GM12878 (cell line): ENCODE measurements at regions not wholly inside any gene's neighbourhood (a gene's known extent, or its start where the extent isn't known, plus 50 kb on each side); places are given as distances from the start of the nearest gene placed in this dataset.

Experiments used
- ATAC-seq: fragments of 200-7000 bp; cut with Tn5 transposase; 3 replicates; pipeline ENCODE4 v1.9.1; 2020; ENCODE audit warnings: mild to moderate bottlenecking, moderate library complexity
- BruUV-seq: library from RNA; stranded (reverse); fragments of 400-500 nt; replicated peaks from 2 replicates; lab custom pipeline; 2021; lab: Mats Ljungman, UMichigan
- CTCF ChIA-PET: fragments of 300-600 bp; sonication (Branson Sonifier 250); formaldehyde crosslinking; extraction: SDS; loops from one replicate; lab custom pipeline; 2021; ENCODE audit warnings: inconsistent platforms; lab: Yijun Ruan, JAX
- POLR2A ChIA-PET: fragments of 350-600 bp; formaldehyde crosslinking; extraction: SDS; loops from one replicate; lab custom pipeline; 2021; ENCODE audit warnings: inconsistent platforms; lab: Charles Lee
- RAD21 ChIA-PET: fragments of 300-600 bp; sonication (Branson Sonifier 250); formaldehyde crosslinking; loops from one replicate; lab custom pipeline; 2023; ENCODE audit warnings: antibody characterized with exemption; ENCODE audit not compliant: unreplicated experiment; lab: Charles Lee
- SMC1A ChIA-PET: fragments of 300-600 bp; sonication (Branson Sonifier 250); formaldehyde crosslinking; loops from one replicate; lab custom pipeline; 2023; ENCODE audit not compliant: unreplicated experiment, uncharacterized antibody; lab: Charles Lee
- DNase-seq: peaks from one replicate; pipeline ENCODE4 v3.0.0-alpha.2; 2011; ENCODE audit warnings: low read depth, low spot score
- FAIRE-seq: peaks from 3 replicates; lab custom pipeline; 2011; peaks lifted over from hg19 to GRCh38; lab: Jason Lieb, UNC
- H2AFZ ChIP-seq: 2 replicates; pipeline ENCODE4 v1.6.0; 2011; ENCODE audit warnings: low read depth, low read length, control low read depth; ENCODE audit not compliant: control insufficient read depth
- H3K27ac ChIP-seq: 2 replicates; pipeline ENCODE4 v1.5.1; 2011; ENCODE audit warnings: control low read depth; ENCODE audit not compliant: control insufficient read depth, insufficient read depth
- H3K27me3 ChIP-seq, 2 experiments: replicated peaks in 1 of 2; 2 replicates each; pipeline versions ENCODE4 v1.6.0 to v1.6.1; 2011; ENCODE audit warnings: low read length in 1 of 2; ENCODE audit not compliant: control insufficient read depth in 2 of 2, insufficient read depth in 2 of 2
- H3K36me3 ChIP-seq, 2 experiments: 2 replicates each; pipeline ENCODE4 v1.5.1; 2011; ENCODE audit warnings: low read length in 1 of 2; ENCODE audit not compliant: control insufficient read depth in 2 of 2, insufficient read depth in 2 of 2
- H3K4me1 ChIP-seq: 2 replicates; pipeline ENCODE4 v1.6.1; 2011; ENCODE audit warnings: mild to moderate bottlenecking, low read length, moderate library complexity, mixed read lengths; ENCODE audit not compliant: control insufficient read depth, insufficient read depth
- H3K4me2 ChIP-seq: 2 replicates; pipeline ENCODE4 v1.6.0; 2011; ENCODE audit warnings: control low read depth; ENCODE audit not compliant: control insufficient read depth, insufficient read depth
- H3K4me3 ChIP-seq: fragments of 200-600 bp; sonication (generic); 2 replicates; pipeline ENCODE4 v1.5.1; 2016
- H3K79me2 ChIP-seq: 2 replicates; pipeline ENCODE4 v1.6.0; 2011; ENCODE audit warnings: low read length; ENCODE audit not compliant: control insufficient read depth, insufficient read depth
- H3K9ac ChIP-seq: 2 replicates; pipeline ENCODE4 v1.8.0; 2011; ENCODE audit warnings: low read length, control low read depth, mixed read lengths; ENCODE audit not compliant: control insufficient read depth, insufficient read depth
- H3K9me3 ChIP-seq: replicated peaks from 3 replicates; pipeline ENCODE4 v1.5.1; 2011; ENCODE audit warnings: mild to moderate bottlenecking, low read length; ENCODE audit not compliant: control insufficient read depth, insufficient read depth
- H4K20me1 ChIP-seq: 2 replicates; pipeline ENCODE4 v1.6.0; 2011; ENCODE audit not compliant: control insufficient read depth, insufficient read depth
- EED ChIP-seq: sonication (generic); IDR thresholded peaks from 2 replicates; pipeline ENCODE4 v1.6.1; 2016; ENCODE audit warnings: antibody characterized with exemption, low read depth
- FOXM1 ChIP-seq: IDR thresholded peaks from 2 replicates; pipeline ENCODE4 v1.6.1; 2012; ENCODE audit warnings: low read depth, mild to moderate bottlenecking, inconsistent platforms, low read length, moderate library complexity
- IRF4 ChIP-seq: IDR thresholded peaks from 2 replicates; pipeline ENCODE4 v1.6.1; 2011; ENCODE audit warnings: low read depth, low read length
- JUNB ChIP-seq: IDR thresholded peaks from 2 replicates; pipeline ENCODE4 v1.6.1; 2016; ENCODE audit warnings: antibody characterized with exemption, mild to moderate bottlenecking
- KDM1A ChIP-seq: fragments of 200-600 bp; sonication (generic); IDR thresholded peaks from 2 replicates; pipeline ENCODE4 v1.6.1; 2016; ENCODE audit warnings: borderline replicate concordance
- NKRF ChIP-seq: fragments of 450-650 bp; conservative IDR thresholded peaks from 2 replicates; pipeline ENCODE4 v1.6.1; 2017; ENCODE audit warnings: mild to moderate bottlenecking, moderate library complexity
- NRF1 ChIP-seq: conservative IDR thresholded peaks from 2 replicates; pipeline ENCODE4 v1.6.1; 2011; ENCODE audit warnings: mild to moderate bottlenecking, low read depth, low read length, improper control_type of control experiment
- PAX5 ChIP-seq: IDR thresholded peaks from 2 replicates; pipeline ENCODE4 v1.6.1; 2011; ENCODE audit warnings: low read depth, low read length, borderline replicate concordance
- PBX3 ChIP-seq: IDR thresholded peaks from 2 replicates; pipeline ENCODE4 v1.6.1; 2011; ENCODE audit warnings: mild to moderate bottlenecking, low read depth, low read length, moderate library complexity; ENCODE audit not compliant: insufficient replicate concordance
- POU2F2 ChIP-seq: IDR thresholded peaks from 3 replicates; pipeline ENCODE4 v1.6.1; 2011; ENCODE audit warnings: low read depth, mild to moderate bottlenecking, low read length, borderline replicate concordance
- PRDM15 ChIP-seq: fragments of 450-650 bp; formaldehyde crosslinking; IDR thresholded peaks from 2 replicates; pipeline ENCODE4 v1.4.0; 2020; ENCODE audit warnings: mild to moderate bottlenecking, moderate library complexity
- SMAD5 ChIP-seq: IDR thresholded peaks from 2 replicates; pipeline ENCODE4 v1.6.1; 2016; ENCODE audit warnings: antibody characterized with exemption, low read depth
- TCF3 ChIP-seq: IDR thresholded peaks from 2 replicates; pipeline ENCODE4 v1.6.1; 2012; ENCODE audit warnings: low read depth, mild to moderate bottlenecking, low read length, borderline replicate concordance; ENCODE audit not compliant: insufficient read depth
- ZNF24 ChIP-seq: fragments of 450-650 bp; IDR thresholded peaks from 2 replicates; pipeline ENCODE4 v1.6.1; 2017; ENCODE audit warnings: antibody characterized with exemption, mild to moderate bottlenecking
- WGBS: methylation state at CpG from one replicate; pipeline ENCODE4 v1.1.6; 2016; ENCODE audit warnings: low lambda C conversion rate; ENCODE audit not compliant: insufficient replicate concordance, insufficient coverage; ENCODE audit errors: missing lambda C conversion rate; 5-methylcytosine and 5-hydroxymethylcytosine counted together
- in situ Hi-C: fragments of 300-500 bp; cut with MboI; formaldehyde crosslinking; loops from 9 replicates; pipeline ENCODE4 v1.14.3; 2018; ENCODE audit warnings: mixed read lengths
- intact Hi-C: fragments of 100-400 bp; cut with micrococcal nuclease; formaldehyde crosslinking; loops from one replicate; pipeline ENCODE4 v1.14.2; 2022; ENCODE audit not compliant: unreplicated experiment
- TF ChIP-seq, protein P1 (sequence below): fragments of 450-650 bp; IDR thresholded peaks from 2 replicates; pipeline ENCODE4 v1.6.1; 2018; ENCODE audit warnings: borderline replicate concordance, mild to moderate bottlenecking; ENCODE audit not compliant: partially characterized antibody

GRCh38 chr7:136069840-136070529 is 92.8 kb upstream of the MTPN start (continued):
- TF ChIP-seq FOXM1 = no peak
- no peak for TF ChIP-seq TCF3
- TF ChIP-seq KDM1A = no peak
- TF ChIP-seq NRF1 = no peak
- TF ChIP-seq, protein P1, sequence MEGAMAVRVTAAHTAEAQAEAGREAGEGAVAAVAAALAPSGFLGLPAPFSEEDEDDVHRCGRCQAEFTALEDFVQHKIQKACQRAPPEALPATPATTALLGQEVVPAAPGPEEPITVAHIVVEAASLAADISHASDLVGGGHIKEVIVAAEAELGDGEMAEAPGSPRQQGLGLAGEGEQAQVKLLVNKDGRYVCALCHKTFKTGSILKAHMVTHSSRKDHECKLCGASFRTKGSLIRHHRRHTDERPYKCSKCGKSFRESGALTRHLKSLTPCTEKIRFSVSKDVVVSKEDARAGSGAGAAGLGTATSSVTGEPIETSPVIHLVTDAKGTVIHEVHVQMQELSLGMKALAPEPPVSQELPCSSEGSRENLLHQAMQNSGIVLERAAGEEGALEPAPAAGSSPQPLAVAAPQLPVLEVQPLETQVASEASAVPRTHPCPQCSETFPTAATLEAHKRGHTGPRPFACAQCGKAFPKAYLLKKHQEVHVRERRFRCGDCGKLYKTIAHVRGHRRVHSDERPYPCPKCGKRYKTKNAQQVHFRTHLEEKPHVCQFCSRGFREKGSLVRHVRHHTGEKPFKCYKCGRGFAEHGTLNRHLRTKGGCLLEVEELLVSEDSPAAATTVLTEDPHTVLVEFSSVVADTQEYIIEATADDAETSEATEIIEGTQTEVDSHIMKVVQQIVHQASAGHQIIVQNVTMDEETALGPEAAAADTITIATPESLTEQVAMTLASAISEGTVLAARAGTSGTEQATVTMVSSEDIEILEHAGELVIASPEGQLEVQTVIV = no peak
- no peak for TF ChIP-seq POU2F2
- no peak for TF ChIP-seq EED
- TF ChIP-seq PBX3 = no peak
- TF ChIP-seq PAX5 = no peak

DNA sequence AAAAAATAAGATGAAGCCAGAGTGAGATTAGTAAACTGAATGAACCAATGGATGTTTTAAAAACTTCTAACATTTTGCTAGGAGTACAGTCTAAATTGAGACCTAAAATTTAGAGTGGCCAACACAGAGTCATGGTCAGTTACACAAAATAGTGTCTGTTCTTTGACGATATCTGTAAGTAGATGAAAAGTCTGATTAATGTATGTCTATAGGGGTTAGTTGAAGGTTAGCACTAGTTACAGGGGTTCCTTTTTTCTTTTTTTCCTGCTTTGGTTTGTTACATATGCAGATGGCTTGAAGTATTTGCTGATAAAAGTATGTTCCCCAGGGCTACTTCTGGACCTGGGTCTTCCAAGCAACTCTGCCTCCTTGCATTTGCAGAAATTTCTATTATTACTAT is 90.1 kb upstream of the MTPN start:
- H3K79me2 ChIP-seq = no peaks in the 10 kb centered on the region
- intact Hi-C loops = no loop called here
- RAD21 ChIA-PET = no interaction called here
- FAIRE-seq (no peak), ATAC-seq (no peak), DNase-seq (no peak)
- no peak overlapping the region for H2AFZ ChIP-seq
- 96% methylated on average over 1 of the region's 1 CpG for WGBS
- BruUV-seq = no TSS peak
- H4K20me1 ChIP-seq = no peaks in the 10 kb centered on the region
- CTCF ChIA-PET = no interaction called here
- in situ Hi-C loops = no loop called here
- H3K4me1 ChIP-seq = no peaks in the 10 kb centered on the region
- H3K9ac ChIP-seq = no peak overlapping the region
- no peak overlapping the region for H3K4me2 ChIP-seq
- H3K9me3 ChIP-seq = no peaks in the 10 kb centered on the region
- H3K4me3 ChIP-seq = no peak overlapping the region
- POLR2A ChIA-PET = no interaction called here
- SMC1A ChIA-PET = no interaction called here
- no peak overlapping the region for H3K27ac ChIP-seq
- no peaks in the 10 kb centered on the region for H3K36me3 ChIP-seq
- no peaks in the 10 kb centered on the region for H3K27me3 ChIP-seq
- TF ChIP-seq SMAD5 = no peak
- no peak for TF ChIP-seq IRF4
- TF ChIP-seq ZNF24 = no peak
- TF ChIP-seq JUNB = no peak
- TF ChIP-seq NKRF = no peak
- TF ChIP-seq PRDM15 (CRISPR knock-in tag) = no peak
